Liver (tissue), 8 donors: ENCODE measurements at regions not wholly inside any gene's neighbourhood (a gene's known extent, or its start where the extent isn't known, plus 50 kb on each side); places are given as distances from the start of the nearest gene placed in this dataset.

Experiments
- DNase-seq: peaks from one replicate; pipeline ENCODE4 v3.0.0-alpha.2; 2017; ENCODE audit warnings: low spot score
- H3K27ac ChIP-seq, 2 donors: one replicate each; pipeline ENCODE4 v1.7.0; 2013; ENCODE audit warnings: inconsistent platforms in 2 of 2, low read length in 2 of 2, control low read depth in 1 of 2, low read depth in 1 of 2, mild to moderate bottlenecking in 1 of 2
- H3K27me3 ChIP-seq, 4 donors: one replicate each; pipeline versions ENCODE4 v1.6.1 to v1.7.0; 2013; ENCODE audit warnings: low read length in 3 of 4, inconsistent platforms in 1 of 4, mild to moderate bottlenecking in 1 of 4, moderate library complexity in 1 of 4; ENCODE audit not compliant: control insufficient read depth in 4 of 4, insufficient read depth in 4 of 4
- H3K36me3 ChIP-seq, 4 donors: one replicate each; pipeline versions ENCODE4 v1.6.1 to v1.7.0; 2013; ENCODE audit warnings: low read length in 3 of 4, mild to moderate bottlenecking in 3 of 4, low read depth in 1 of 4, moderate library complexity in 1 of 4; ENCODE audit not compliant: control insufficient read depth in 4 of 4, insufficient read depth in 3 of 4
- H3K4me1 ChIP-seq, 4 donors: one replicate each; pipeline versions ENCODE4 v1.6.1 to v1.7.0; 2013; ENCODE audit warnings: low read length in 3 of 4, mild to moderate bottlenecking in 3 of 4, moderate library complexity in 1 of 4; ENCODE audit not compliant: control insufficient read depth in 4 of 4, insufficient read depth in 4 of 4
- H3K4me3 ChIP-seq, 3 donors: one replicate each; pipeline versions ENCODE4 v1.6.1 to v1.7.0; 2013; ENCODE audit warnings: low read length in 3 of 3, control low read depth in 1 of 3, low read depth in 1 of 3, mild to moderate bottlenecking in 1 of 3
- H3K9ac ChIP-seq, 2 donors: one replicate each; pipeline ENCODE4 v1.7.0; 2013; ENCODE audit warnings: low read length in 2 of 2, mild to moderate bottlenecking in 2 of 2, moderate library complexity in 2 of 2, control low read depth in 1 of 2, low read depth in 1 of 2
- H3K9me3 ChIP-seq, 4 donors: one replicate each; pipeline versions ENCODE4 v1.6.1 to v1.7.0; 2013; ENCODE audit warnings: low read length in 3 of 4; ENCODE audit not compliant: control insufficient read depth in 4 of 4
- ATF3 ChIP-seq: IDR thresholded peaks from 2 replicates; pipeline ENCODE4 v1.6.1; 2016; ENCODE audit warnings: antibody characterized with exemption
- CTCF ChIP-seq: fragments of 150-350 bp; IDR thresholded peaks from 2 replicates; pipeline ENCODE4 v1.5.1; 2017; ENCODE audit warnings: improper control_type of control experiment, low read depth, low read length; ENCODE audit not compliant: missing input control
- EGR1 ChIP-seq, 2 donors: IDR thresholded peaks; 2 replicates each; pipeline ENCODE4 v1.6.1; 2016 to 2018; ENCODE audit warnings: antibody characterized with exemption in 2 of 2, low read depth in 2 of 2
- FOXA1 ChIP-seq: IDR thresholded peaks from 2 replicates; pipeline ENCODE4 v1.6.1; 2016; ENCODE audit warnings: antibody characterized with exemption
- FOXA2 ChIP-seq: IDR thresholded peaks from 2 replicates; pipeline ENCODE4 v1.6.1; 2016; ENCODE audit warnings: antibody characterized with exemption
- GABPA ChIP-seq, 2 donors: IDR thresholded peaks in 1 of 2; conservative IDR thresholded peaks in 1 of 2; 2 replicates each; pipeline ENCODE4 v1.6.1; 2016; ENCODE audit warnings: antibody characterized with exemption in 2 of 2, mild to moderate bottlenecking in 1 of 2, moderate library complexity in 1 of 2
- HNF4A ChIP-seq, 2 donors: conservative IDR thresholded peaks; 2 replicates each; pipeline ENCODE4 v1.6.1; 2016; ENCODE audit warnings: antibody characterized with exemption in 2 of 2, mild to moderate bottlenecking in 2 of 2
- HNF4G ChIP-seq: IDR thresholded peaks from 2 replicates; pipeline ENCODE4 v1.6.1; 2016; ENCODE audit warnings: antibody characterized with exemption
- JUND ChIP-seq, 2 donors: IDR thresholded peaks; 2 replicates each; pipeline ENCODE4 v1.6.1; 2016; ENCODE audit warnings: antibody characterized with exemption in 2 of 2
- MAX ChIP-seq: IDR thresholded peaks from 2 replicates; pipeline ENCODE4 v1.6.1; 2016; ENCODE audit warnings: antibody characterized with exemption
- NR2F2 ChIP-seq: IDR thresholded peaks from 2 replicates; pipeline ENCODE4 v1.6.1; 2016; ENCODE audit warnings: antibody characterized with exemption
- RAD21 ChIP-seq, 2 donors: IDR thresholded peaks; 2 replicates each; pipeline ENCODE4 v1.6.1; 2016; ENCODE audit warnings: antibody characterized with exemption in 2 of 2, mild to moderate bottlenecking in 2 of 2
- REST ChIP-seq: IDR thresholded peaks from 2 replicates; pipeline ENCODE4 v1.6.1; 2016; ENCODE audit warnings: antibody characterized with exemption, mild to moderate bottlenecking
- RXRA ChIP-seq, 2 donors: IDR thresholded peaks; 2 replicates each; pipeline ENCODE4 v1.6.1; 2017 to 2018; ENCODE audit warnings: antibody characterized with exemption in 2 of 2, mild to moderate bottlenecking in 1 of 2
- SP1 ChIP-seq: IDR thresholded peaks from 2 replicates; pipeline ENCODE4 v1.6.1; 2018; ENCODE audit warnings: antibody characterized with exemption, mild to moderate bottlenecking
- TAF1 ChIP-seq: conservative IDR thresholded peaks from 2 replicates; pipeline ENCODE4 v1.6.1; 2016; ENCODE audit warnings: antibody characterized with exemption, mild to moderate bottlenecking
- YY1 ChIP-seq: IDR thresholded peaks from 2 replicates; pipeline ENCODE4 v1.6.1; 2016; ENCODE audit warnings: antibody characterized with exemption, mild to moderate bottlenecking
- WGBS: extraction: QIAGEN DNeasy Blood & Tissue Kit; methylation state at CpG from one replicate; pipeline ENCODE4 v1.1.7; 2013; 5-methylcytosine and 5-hydroxymethylcytosine counted together
- donor health status: healthy.
- donor health status: healthy.
- donor health status: healthy.
- donor health status: healthy.
- donor health status: healthy.

GRCh38 chr9:118009614-118010013 lies 305.4 kb downstream of the TLR4 start:
- H3K4me3 ChIP-seq: no peak overlapping the region
- no peak for DNase-seq
- no peaks in the 10 kb centered on the region for H3K4me1 ChIP-seq
- H3K9me3 ChIP-seq: peaks cover 0 to 2% (median 0%) of the 10 kb centered on the region in 4 donors
- TF ChIP-seq RXRA (IDR thresholded peaks at IDR 0.05) (no peak), SP1 (no peak), FOXA2 (no peak), NR2F2 (no peak), CTCF (no peak), HNF4G (no peak), JUND (IDR thresholded peaks at IDR 0.05) (no peak), GABPA (IDR thresholded peaks at IDR 0.05 in 1 of 2, conservative IDR thresholded peaks at IDR 0.05 in 1 of 2) (no peak), TAF1 (no peak), HNF4A (conservative IDR thresholded peaks at IDR 0.05) (no peak), MAX (no peak), RAD21 (IDR thresholded peaks at IDR 0.05) (no peak), FOXA1 (no peak)
- H3K36me3 ChIP-seq: no peaks in the 10 kb centered on the region
- no peaks in the 10 kb centered on the region for H3K27me3 ChIP-seq
- H3K27ac ChIP-seq: no peak overlapping the region
- H3K9ac ChIP-seq: no peak overlapping the region

GRCh38 chr9:118017607-118018122 lies 313.5 kb downstream of the TLR4 start:
- Histone ChIP-seq H3K4me3 (no peak overlapping the region), H3K27ac (no peak overlapping the region), H3K27me3 (no peaks in the 10 kb centered on the region), H3K9me3 (no peaks in the 10 kb centered on the region), H3K9ac (no peak overlapping the region), H3K4me1 (no peaks in the 10 kb centered on the region), H3K36me3 (no peaks in the 10 kb centered on the region)
- no peak for DNase-seq
- WGBS: 76% methylated on average over 2 of the region's 2 CpGs
- no peak for TF ChIP-seq MAX
- no peak for TF ChIP-seq EGR1 (IDR thresholded peaks at IDR 0.05; ENCODE audit: low read depth in 2 of 2)

- no peak for DNase-seq
- no peak overlapping the region for H3K4me3 ChIP-seq
- no peak for TF ChIP-seq MAX
- TF ChIP-seq HNF4A (conservative IDR thresholded peaks at IDR 0.05): no peak
- TF ChIP-seq TAF1: no peak
- TF ChIP-seq ATF3: no peak
- no peak for TF ChIP-seq FOXA2
- no peak for TF ChIP-seq HNF4G
- TF ChIP-seq YY1: no peak
- TF ChIP-seq JUND (IDR thresholded peaks at IDR 0.05): no peak
- no peak for TF ChIP-seq SP1
- TF ChIP-seq RAD21 (IDR thresholded peaks at IDR 0.05): no peak
- TF ChIP-seq REST: no peak
- TF ChIP-seq FOXA1: no peak
- no peak for TF ChIP-seq CTCF
- TF ChIP-seq NR2F2: no peak
- TF ChIP-seq GABPA (IDR thresholded peaks at IDR 0.05 in 1 of 2, conservative IDR thresholded peaks at IDR 0.05 in 1 of 2): no peak
- no peak for TF ChIP-seq RXRA (IDR thresholded peaks at IDR 0.05)
Measured at GRCh38 chr9:118023644-118024043, 319.4 kb downstream of the TLR4 start.

More at GRCh38 chr9:118023644-118024043, 319.4 kb downstream of the TLR4 start:
- H3K4me1 ChIP-seq: no peaks in the 10 kb centered on the region
- no peaks in the 10 kb centered on the region for H3K36me3 ChIP-seq
- H3K9me3 ChIP-seq: no peaks in the 10 kb centered on the region
- H3K27me3 ChIP-seq: no peaks in the 10 kb centered on the region
- WGBS: 34% methylated on average over 2 of the region's 2 CpGs
- H3K27ac ChIP-seq: no peak overlapping the region
- no peak overlapping the region for H3K9ac ChIP-seq
